CD4-positive, alpha-beta T cell treated with Interleukin-12 subunit alpha and Interleukin-12 subunit beta, for 1 hour (primary cell): ENCODE measurements at regions not wholly inside any gene's neighbourhood (a gene's known extent, or its start where the extent isn't known, plus 50 kb on each side); places are given as distances from the start of the nearest gene placed in this dataset.
"Not testable (repeated sequence)": the region's sequence is repeated elsewhere in the genome, so short reads cannot be mapped to it uniquely, and the experiment has no call there.

Experiments
- DNase-seq: peaks from one replicate; pipeline ENCODE4 v3.0.0-alpha.2; 2020

DNA sequence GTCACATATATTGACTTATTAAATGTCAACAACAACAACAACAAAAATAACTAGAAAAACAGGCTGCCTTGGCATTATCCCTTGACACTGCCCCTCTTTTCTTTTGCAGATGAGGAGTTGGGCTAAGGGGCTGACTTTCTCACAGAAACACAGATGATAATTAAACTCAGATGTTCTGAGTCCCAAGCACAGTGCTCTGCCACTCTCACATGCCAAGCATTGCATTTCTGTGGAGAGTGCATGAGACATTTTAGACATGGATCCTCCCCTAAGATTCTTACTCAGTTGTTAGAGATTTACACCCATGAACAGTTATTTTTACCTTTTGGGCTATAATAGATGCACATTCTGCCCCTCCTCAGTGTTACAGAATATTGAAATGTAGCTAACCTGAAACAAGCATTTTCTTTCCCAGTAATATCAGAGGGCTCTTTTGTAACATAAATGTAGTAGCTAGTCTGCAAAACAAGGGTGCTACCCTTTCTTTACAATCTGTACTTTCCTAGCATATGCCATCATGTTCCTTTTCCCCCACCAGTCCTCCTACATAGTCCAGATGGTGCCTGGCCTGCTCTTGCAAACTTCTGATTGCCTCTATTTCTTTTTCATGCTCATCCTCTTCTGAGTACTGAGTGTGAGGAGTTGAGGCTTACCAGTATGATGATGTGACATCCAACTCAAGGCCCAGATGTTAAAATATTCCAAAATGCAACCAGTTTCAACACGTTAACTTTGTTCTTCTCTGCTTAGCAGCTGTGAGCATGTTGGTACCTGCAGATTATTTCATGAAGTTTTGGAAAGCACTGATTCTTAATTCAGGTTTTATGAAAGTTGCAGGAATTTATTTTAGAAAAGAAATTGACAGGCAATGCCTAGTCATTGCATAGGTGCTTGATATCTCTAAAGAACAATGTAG lies 125.0 kb upstream of the ATP2B1 start:
- DNase-seq: no peak

- DNase-seq: no peak
Measured at GRCh38 chr12:89832336-89832735, 123.7 kb upstream of the ATP2B1 start.

GRCh38 chr12:89831310-89832095 lies 122.9 kb upstream of the ATP2B1 start:
- no peak for DNase-seq

DNA sequence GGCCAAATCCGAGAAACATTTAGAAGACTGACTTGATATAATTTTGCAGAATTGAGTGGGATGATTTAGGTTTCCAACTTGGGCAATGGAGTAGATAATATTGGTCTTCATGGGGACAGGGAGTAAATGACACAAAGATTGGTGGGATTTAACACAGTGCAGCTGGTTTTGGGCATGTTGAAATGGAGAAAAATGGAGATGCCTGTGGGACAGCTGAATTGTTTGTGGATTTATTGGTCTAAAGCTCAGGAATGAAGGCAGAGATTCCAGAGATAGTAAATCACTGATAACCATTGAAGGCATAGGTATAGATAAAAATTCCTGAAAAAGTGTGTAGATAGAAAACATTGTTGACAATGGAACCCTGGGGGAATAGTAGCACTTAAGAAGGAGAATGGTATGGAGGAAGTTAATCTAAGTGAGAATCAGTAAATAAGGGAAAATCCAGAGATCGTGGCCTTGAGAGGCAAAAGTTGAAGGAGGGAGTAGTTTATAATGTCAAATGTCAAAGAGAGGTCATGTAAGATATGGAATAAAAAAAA lies 120.9 kb upstream of the ATP2B1 start:
- DNase-seq: no peak

- DNase-seq: no peak
Measured at GRCh38 chr12:89828575-89828974, 119.9 kb upstream of the ATP2B1 start.

GRCh38 chr12:89827592-89827991 lies 119.0 kb upstream of the ATP2B1 start:
- no peak for DNase-seq

DNA sequence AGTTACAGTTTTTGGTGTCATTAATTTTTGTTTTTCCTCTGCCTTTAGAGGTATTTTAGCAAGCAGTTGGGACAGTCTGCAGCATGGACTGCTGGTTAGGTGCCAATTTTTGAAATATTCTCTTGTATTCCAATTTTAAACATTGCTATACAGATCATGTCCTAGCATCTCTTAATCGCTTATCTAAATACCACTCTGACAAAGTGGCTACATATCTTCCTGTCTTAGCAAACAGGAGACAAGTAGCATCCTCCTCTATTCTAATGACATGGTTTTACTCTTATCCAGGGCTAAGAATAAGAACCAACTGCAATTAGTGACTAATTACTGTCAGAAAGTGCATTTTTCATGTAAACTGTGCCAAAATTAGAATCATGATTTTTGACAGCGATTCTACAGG lies 117.8 kb upstream of the ATP2B1 start:
- DNase-seq: no peak

- peak; percentile 39 for DNase-seq
Measured at GRCh38 chr12:89825591-89826449, 117.2 kb upstream of the ATP2B1 start.

DNA sequence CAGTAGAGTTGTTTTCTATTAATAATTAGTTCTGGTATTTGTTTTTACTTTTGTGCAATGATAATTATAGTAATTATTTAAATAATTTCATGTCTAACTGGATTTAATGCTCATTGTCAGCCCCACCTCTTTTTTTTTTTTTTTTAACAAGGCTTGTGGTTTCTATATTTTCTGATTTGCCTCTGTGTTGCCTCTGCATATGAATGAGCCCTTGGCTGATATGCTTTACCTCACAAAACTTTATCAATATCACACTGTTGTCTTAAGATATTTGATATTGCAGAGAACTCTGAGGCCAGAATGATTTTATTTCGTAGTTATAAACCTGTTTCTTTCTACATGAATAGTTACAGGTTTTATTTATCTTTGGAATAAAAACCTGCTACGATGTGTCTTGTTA lies 116.2 kb upstream of the ATP2B1 start:
- DNase-seq: no peak

DNA sequence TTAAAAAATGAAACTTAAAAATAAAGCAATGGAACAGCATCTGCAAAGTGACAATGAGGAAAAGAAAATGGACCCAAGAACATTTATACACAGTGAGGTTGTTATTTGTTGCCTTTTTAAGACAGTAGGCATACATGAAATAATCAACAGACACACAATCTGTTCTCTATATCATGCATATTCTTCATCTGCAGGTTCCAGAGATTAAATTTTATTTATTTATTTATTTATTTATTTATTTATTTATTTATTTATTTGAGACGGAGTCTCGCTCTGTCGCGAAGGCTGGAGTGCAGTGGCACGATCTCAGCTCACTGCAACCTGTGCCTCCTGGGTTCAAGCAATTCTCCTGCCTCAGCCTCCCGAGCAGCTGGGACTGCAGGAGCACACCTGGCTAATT lies 114.4 kb upstream of the ATP2B1 start:
- not testable (repeated sequence) for DNase-seq

- DNase-seq: no peak
Measured at GRCh38 chr12:89821896-89822295, 113.3 kb upstream of the ATP2B1 start.

GRCh38 chr12:89817501-89818226 lies 109.0 kb upstream of the ATP2B1 start:
- no peak for DNase-seq

DNA sequence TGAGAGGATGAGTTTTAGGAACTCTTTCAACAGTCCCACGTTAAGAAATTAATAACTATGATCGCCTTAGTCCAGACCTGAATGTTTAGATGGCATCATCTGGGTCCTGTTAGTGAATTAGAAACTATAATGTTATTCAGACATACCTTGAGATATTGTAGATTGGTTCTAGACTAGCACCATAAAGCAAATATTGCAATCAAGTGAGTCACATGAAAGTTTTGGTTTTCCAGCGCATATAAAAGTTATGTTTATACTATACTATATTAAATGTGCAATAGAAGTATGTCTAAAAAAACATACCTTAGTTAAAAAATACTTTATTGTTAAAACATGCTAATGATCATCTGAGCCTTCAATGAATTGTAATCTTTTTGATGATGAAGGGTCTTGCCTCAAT lies 106.6 kb upstream of the ATP2B1 start:
- no peak for DNase-seq

- DNase-seq: no peak
Measured at GRCh38 chr12:89803412-89803811, 94.8 kb upstream of the ATP2B1 start.

DNA sequence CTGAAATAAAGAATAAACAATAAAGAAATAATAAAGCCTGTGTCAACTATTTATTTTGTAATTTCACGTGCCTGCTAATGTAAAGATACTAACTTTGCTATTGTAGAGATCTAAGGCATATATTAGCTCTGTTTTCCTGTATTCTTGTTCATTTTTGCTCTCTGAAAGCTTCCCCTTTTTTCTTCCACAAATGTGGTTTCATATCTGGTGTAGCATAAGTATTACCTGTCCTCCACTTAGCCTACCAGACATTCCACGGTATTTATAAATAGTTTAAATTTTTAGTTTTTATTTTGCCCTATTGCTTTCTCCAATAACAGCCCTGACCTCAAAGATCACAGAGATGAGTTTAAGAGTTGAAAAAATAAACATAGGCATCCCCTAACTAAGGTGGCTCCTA lies 92.6 kb upstream of the ATP2B1 start:
- DNase-seq: no peak

DNA sequence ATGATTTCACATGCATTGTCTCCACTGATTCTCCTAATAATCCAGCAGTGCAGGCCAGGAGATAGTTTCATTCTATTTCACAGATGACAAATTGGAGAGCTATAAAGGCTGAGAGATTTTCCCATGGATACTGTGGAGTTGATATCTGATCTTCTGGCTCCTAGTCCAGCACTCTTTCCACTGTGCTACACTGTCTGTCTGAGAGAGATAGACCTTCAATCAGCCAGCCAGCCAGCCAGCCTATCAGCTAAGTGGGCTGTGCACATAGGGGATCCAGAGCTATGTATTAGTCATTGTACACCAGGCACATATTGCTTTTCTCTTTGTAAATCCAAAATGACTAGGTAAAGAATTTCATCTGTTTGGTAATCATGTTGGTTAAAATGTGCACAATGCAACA lies 91.8 kb upstream of the ATP2B1 start:
- no peak for DNase-seq

GRCh38 chr12:89799316-89799715 lies 90.7 kb upstream of the ATP2B1 start:
- no peak for DNase-seq

- no peak for DNase-seq
Measured at GRCh38 chr12:89797436-89797835, 88.8 kb upstream of the ATP2B1 start.

DNA sequence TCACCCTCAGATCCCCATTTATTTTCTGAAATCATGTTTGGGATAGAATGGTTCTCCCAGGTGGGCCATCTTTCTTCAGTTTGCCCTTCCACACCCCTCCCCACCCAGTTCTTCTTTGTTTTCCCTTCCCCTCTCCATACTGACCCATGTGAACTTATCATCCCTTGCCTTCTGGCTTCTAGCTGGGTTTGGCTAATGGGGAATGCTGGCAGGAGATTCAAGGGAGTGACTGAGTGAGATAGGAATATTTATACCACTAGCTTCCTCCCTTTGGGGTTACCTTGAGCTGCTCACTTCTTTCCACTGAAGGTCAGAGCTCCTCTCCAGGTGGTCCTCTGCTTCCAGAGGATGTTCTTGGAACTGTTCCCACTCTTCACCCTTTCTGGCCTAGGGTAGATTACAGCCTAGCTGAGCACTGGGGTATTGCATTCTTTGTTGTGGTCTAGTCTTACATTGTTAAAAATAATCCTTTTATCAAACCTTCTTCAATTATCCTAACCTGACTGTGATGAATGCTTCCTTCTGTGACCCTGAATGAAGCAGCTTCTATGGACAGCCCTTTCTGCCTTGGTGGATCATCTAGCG lies 88.3 kb upstream of the ATP2B1 start:
- no peak for DNase-seq

DNA sequence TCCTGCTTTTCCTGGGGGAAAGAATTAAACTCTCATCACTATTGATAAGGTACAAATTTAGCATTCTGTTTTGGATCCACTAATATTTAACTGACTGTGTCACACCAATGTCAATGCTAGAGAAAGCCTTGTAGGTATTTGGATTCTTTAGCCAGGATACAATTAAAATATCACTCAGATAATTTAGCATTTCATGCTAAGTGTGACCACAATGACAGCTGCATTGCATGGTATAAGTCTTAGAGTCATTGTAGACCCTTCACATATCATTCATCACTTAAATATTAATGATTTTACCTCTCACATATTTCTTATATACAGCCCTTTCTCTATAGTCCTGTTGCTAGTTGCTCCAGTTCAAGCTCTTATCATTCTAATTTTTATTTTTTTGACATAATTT lies 85.3 kb upstream of the ATP2B1 start:
- no peak for DNase-seq

- DNase-seq: no peak
Measured at GRCh38 chr12:89791286-89791685, 82.6 kb upstream of the ATP2B1 start.

GRCh38 chr12:89789862-89790261 lies 81.2 kb upstream of the ATP2B1 start:
- peak; percentile 20 for DNase-seq
